ENCODE measurements at regions not wholly inside any gene's neighbourhood (a gene's known extent, or its start where the extent isn't known, plus 50 kb on each side); places are given as distances from the start of the nearest gene placed in this dataset.
"Not testable (repeated sequence)": the region's sequence is repeated elsewhere in the genome, so short reads cannot be mapped to it uniquely, and the experiment has no call there.

GRCh38 chr2:91603996-91604395 is 2912.5 kb downstream of the RPIA start:
- H3K27ac ChIP-seq (ENCODE audit: low read depth, low read length); H3K27me3 ChIP-seq (ENCODE audit: control insufficient read depth, insufficient read depth, low read length); CTCF ChIA-PET; DNase-seq (ENCODE audit: low read depth, low spot score); H3K9me3 ChIP-seq (ENCODE audit: control insufficient read depth, insufficient read depth, low read length); POLR2A ChIA-PET; H3K4me3 ChIP-seq (ENCODE audit: low read depth, low read length): not testable (repeated sequence)

GRCh38 chr2:91604629-91605028 is 2913.2 kb downstream of the RPIA start:
- H3K4me3 ChIP-seq (ENCODE audit: low read depth, low read length); H3K27ac ChIP-seq (ENCODE audit: low read depth, low read length); CTCF ChIA-PET; DNase-seq (ENCODE audit: low read depth, low spot score); POLR2A ChIA-PET; H3K9me3 ChIP-seq (ENCODE audit: control insufficient read depth, insufficient read depth, low read length); H3K27me3 ChIP-seq (ENCODE audit: control insufficient read depth, insufficient read depth, low read length): not testable (repeated sequence)

GRCh38 chr2:91623739-91624138 is 2932.3 kb downstream of the RPIA start:
- H3K4me3 ChIP-seq (ENCODE audit: low read depth, low read length); CTCF ChIA-PET; POLR2A ChIA-PET; DNase-seq (ENCODE audit: low read depth, low spot score); H3K27ac ChIP-seq (ENCODE audit: low read depth, low read length); H3K9me3 ChIP-seq (ENCODE audit: control insufficient read depth, insufficient read depth, low read length); H3K27me3 ChIP-seq (ENCODE audit: control insufficient read depth, insufficient read depth, low read length): not testable (repeated sequence)

GRCh38 chr2:91628471-91628870 is 2937.0 kb downstream of the RPIA start:
- H3K27ac ChIP-seq (ENCODE audit: low read depth, low read length); CTCF ChIA-PET; H3K27me3 ChIP-seq (ENCODE audit: control insufficient read depth, insufficient read depth, low read length); DNase-seq (ENCODE audit: low read depth, low spot score); POLR2A ChIA-PET; H3K9me3 ChIP-seq (ENCODE audit: control insufficient read depth, insufficient read depth, low read length); H3K4me3 ChIP-seq (ENCODE audit: low read depth, low read length): not testable (repeated sequence)

GRCh38 chr2:91657193-91657592 is 2965.7 kb downstream of the RPIA start:
- POLR2A ChIA-PET; H3K27me3 ChIP-seq (ENCODE audit: control insufficient read depth, insufficient read depth, low read length); H3K27ac ChIP-seq (ENCODE audit: low read depth, low read length); DNase-seq (ENCODE audit: low read depth, low spot score); H3K9me3 ChIP-seq (ENCODE audit: control insufficient read depth, insufficient read depth, low read length); CTCF ChIA-PET; H3K4me3 ChIP-seq (ENCODE audit: low read depth, low read length): not testable (repeated sequence)

GRCh38 chr2:91658336-91658735 is 2966.9 kb downstream of the RPIA start:
- H3K4me3 ChIP-seq (ENCODE audit: low read depth, low read length); H3K27me3 ChIP-seq (ENCODE audit: control insufficient read depth, insufficient read depth, low read length); H3K9me3 ChIP-seq (ENCODE audit: control insufficient read depth, insufficient read depth, low read length); DNase-seq (ENCODE audit: low read depth, low spot score); CTCF ChIA-PET; H3K27ac ChIP-seq (ENCODE audit: low read depth, low read length); POLR2A ChIA-PET: not testable (repeated sequence)

- H3K27me3 ChIP-seq (ENCODE audit: control insufficient read depth, insufficient read depth, low read length); CTCF ChIA-PET; H3K9me3 ChIP-seq (ENCODE audit: control insufficient read depth, insufficient read depth, low read length); H3K27ac ChIP-seq (ENCODE audit: low read depth, low read length); DNase-seq (ENCODE audit: low read depth, low spot score); POLR2A ChIA-PET: not testable (repeated sequence)
- peak overlapping the region; percentile 55 for H3K4me3 ChIP-seq (ENCODE audit: low read depth, low read length)
These were observed 2967.9 kb downstream of the RPIA start for GRCh38 chr2:91659189-91659916.

GRCh38 chr2:91659917-91660275 is 2968.4 kb downstream of the RPIA start:
- H3K9me3 ChIP-seq (ENCODE audit: control insufficient read depth, insufficient read depth, low read length); DNase-seq (ENCODE audit: low read depth, low spot score); CTCF ChIA-PET; POLR2A ChIA-PET; H3K27me3 ChIP-seq (ENCODE audit: control insufficient read depth, insufficient read depth, low read length); H3K27ac ChIP-seq (ENCODE audit: low read depth, low read length): not testable (repeated sequence)
- H3K4me3 ChIP-seq (ENCODE audit: low read depth, low read length) = peak overlapping the region; percentile 56

GRCh38 chr2:91667341-91667740 is 2975.9 kb downstream of the RPIA start:
- CTCF ChIA-PET; H3K9me3 ChIP-seq (ENCODE audit: control insufficient read depth, insufficient read depth, low read length); DNase-seq (ENCODE audit: low read depth, low spot score); H3K27me3 ChIP-seq (ENCODE audit: control insufficient read depth, insufficient read depth, low read length); H3K4me3 ChIP-seq (ENCODE audit: low read depth, low read length); H3K27ac ChIP-seq (ENCODE audit: low read depth, low read length); POLR2A ChIA-PET: not testable (repeated sequence)

GRCh38 chr2:91685541-91685940 is 2994.1 kb downstream of the RPIA start:
- POLR2A ChIA-PET; H3K27ac ChIP-seq (ENCODE audit: low read depth, low read length); H3K4me3 ChIP-seq (ENCODE audit: low read depth, low read length); CTCF ChIA-PET; H3K9me3 ChIP-seq (ENCODE audit: control insufficient read depth, insufficient read depth, low read length); DNase-seq (ENCODE audit: low read depth, low spot score); H3K27me3 ChIP-seq (ENCODE audit: control insufficient read depth, insufficient read depth, low read length): not testable (repeated sequence)

- CTCF ChIA-PET = not testable (repeated sequence)
These were observed 2994.6 kb downstream of the RPIA start for GRCh38 chr2:91686046-91686445.

More at GRCh38 chr2:91686046-91686445, 2994.6 kb downstream of the RPIA start:
- DNase-seq (ENCODE audit: low read depth, low spot score); H3K9me3 ChIP-seq (ENCODE audit: control insufficient read depth, insufficient read depth, low read length); H3K27me3 ChIP-seq (ENCODE audit: control insufficient read depth, insufficient read depth, low read length); H3K27ac ChIP-seq (ENCODE audit: low read depth, low read length); H3K4me3 ChIP-seq (ENCODE audit: low read depth, low read length); POLR2A ChIA-PET: not testable (repeated sequence)

All from AG04450 (cell line).